HG03159 (cell line): ENCODE measurements at regions not wholly inside any gene's neighbourhood (a gene's known extent, or its start where the extent isn't known, plus 50 kb on each side); places are given as distances from the start of the nearest gene placed in this dataset.
"Not testable (repeated sequence)": the region's sequence is repeated elsewhere in the genome, so short reads cannot be mapped to it uniquely, and the experiment has no call there.

Source experiments
- ATAC-seq: cut with Tn5 transposase; IDR thresholded peaks from one replicate; pipeline ENCODE4 v1.9.1; 2021; ENCODE audit warnings: mild to moderate bottlenecking, moderate library complexity; ENCODE audit not compliant: unreplicated experiment

DNA sequence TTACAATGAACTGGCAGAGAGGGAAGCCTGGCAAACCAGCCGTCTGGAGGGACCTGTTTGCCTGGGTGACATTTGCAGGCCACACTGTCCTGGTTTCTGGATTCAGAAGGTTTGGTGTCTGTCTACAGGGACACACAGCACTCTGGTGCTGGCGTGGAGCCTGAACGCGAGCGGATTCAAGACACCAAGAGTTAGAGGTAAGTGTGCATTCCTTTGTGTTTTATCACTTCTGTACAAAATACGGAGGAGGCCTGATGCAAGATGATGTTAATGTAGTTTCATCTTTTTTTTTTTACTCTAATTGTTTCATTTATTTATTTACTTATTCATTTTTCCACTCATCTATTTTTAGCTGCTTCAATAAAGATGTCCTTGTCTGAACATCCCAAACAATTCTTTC, 485.3 kb upstream of the ADARB2 start:
- no peak for ATAC-seq

DNA sequence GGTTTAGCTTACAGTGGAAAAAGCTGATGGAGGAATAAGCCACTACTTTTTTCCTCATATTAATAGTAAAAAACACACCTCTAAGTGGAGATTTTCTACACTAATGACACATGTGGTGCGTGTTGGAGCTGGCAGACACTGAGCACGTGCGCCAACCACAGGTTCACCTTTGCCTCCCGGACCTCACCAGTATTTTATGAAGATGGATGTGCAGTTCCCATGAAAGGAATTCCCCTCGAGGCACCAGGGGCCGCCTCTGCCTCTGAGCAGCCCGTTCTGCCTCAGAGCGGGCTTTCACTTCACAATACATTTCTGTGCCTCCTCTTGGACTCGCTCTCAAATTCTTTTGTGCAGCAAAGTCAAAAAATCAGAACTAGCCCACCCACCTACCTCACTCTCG, 477.5 kb upstream of the ADARB2 start:
- no peak for ATAC-seq

- no peak for ATAC-seq
Observed at GRCh38 chr10:2214092-2214491, 476.8 kb upstream of the ADARB2 start.

DNA sequence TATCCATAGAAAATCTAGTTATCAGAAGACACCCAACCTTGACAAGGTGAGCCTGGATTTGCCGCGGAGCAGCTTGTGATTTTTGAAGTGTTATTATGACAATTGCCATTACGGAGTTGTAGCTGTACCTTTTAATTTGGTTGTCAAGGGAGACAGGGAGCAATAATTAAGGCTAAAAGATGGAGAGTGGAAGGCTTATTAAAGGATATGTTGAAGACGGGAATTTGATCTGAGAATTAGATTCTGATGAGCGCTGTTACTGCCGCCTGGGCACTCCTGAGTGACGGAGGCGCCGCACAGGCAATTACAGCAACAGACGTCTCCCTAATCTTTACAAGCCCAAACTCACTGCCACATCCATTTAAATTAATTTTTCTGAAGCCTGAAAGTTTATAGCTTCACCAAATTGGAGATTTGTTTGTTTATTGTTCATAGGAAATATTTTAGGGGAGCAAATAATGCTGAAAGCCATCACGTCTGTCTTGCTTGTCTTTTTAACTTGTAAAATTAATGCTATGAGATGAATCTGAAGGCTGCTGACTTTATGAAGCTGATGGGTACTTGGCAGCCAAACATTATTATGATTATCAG, 475.0 kb upstream of the ADARB2 start:
- no peak for ATAC-seq

- ATAC-seq: no peak
Observed at GRCh38 chr10:2210088-2210487, 472.8 kb upstream of the ADARB2 start.

GRCh38 chr10:2208106-2208505, 470.8 kb upstream of the ADARB2 start:
- no peak for ATAC-seq

DNA sequence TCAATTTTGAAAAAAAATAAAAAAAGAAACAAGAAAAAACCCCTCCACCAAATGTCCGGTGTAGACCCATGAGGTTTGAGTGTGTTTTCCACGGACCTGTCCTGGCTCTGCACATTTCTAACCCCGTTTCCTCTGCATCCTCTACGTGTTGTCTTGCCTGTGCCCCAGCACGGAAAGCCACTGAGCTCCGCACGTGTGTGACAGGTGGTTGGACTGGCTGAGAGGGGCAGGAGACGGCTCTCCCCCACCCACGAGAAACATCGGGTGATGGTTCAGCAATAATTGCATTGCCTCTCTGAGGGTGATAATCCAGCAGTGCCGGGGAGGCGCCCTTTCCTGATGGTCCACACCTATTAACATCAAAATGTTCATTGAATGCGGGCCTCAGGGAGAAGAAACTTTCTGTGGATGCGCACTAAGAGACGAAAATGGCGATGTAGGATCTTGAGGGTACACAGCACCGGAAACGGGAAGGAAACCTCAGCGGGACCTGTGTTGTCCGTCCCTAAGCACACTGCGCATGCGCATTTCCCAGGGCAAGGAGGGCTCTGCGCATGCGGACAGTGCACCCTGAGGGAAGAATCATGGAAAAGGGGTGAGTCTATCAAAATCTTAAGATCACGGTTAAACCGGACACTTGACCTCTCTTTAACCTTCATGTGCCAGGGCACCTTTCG, 470.1 kb upstream of the ADARB2 start:
- no peak for ATAC-seq

DNA sequence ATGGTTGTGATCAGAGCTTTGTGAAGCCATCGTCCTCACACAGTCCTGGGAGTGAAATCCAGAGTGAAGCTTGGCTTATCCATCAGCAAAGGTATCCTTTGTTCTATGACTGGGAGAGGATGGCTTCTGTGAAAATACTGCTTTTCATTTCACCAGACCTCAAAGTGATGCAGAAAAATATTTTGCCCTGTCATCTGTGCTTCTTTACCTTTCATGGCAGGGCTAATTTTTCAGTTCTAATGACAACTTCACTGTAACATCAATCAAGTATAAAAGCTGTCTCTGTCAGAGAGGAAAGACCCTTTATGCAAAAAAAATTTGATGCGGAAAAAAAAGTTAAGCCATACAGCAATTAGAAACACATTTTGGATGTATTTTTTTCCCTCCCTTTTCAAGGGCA, 468.1 kb upstream of the ADARB2 start:
- ATAC-seq: no peak

DNA sequence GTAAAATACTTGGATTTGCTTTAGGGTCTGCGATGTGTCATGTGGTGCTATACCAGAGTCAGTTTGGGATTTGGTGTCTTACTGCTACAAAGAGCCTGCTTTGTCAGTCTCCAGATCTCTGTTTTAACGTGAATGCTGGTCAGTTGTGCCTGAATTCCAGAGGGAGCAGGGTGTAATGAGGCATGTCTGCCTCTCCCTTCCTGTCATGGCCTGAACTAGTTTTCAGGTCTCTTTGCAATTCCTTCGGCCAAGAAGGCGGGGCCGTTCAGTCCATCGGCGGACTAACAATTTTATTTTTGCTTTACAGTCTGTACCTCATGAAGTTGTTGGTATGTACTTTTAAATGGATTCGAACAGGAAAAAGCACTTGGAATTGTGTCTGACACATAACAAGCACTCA, 465.1 kb upstream of the ADARB2 start:
- ATAC-seq: no peak

- no peak for ATAC-seq
Observed at GRCh38 chr10:2201534-2202099, 464.3 kb upstream of the ADARB2 start.

- no peak for ATAC-seq
Observed at GRCh38 chr10:2197663-2198062, 460.3 kb upstream of the ADARB2 start.

DNA sequence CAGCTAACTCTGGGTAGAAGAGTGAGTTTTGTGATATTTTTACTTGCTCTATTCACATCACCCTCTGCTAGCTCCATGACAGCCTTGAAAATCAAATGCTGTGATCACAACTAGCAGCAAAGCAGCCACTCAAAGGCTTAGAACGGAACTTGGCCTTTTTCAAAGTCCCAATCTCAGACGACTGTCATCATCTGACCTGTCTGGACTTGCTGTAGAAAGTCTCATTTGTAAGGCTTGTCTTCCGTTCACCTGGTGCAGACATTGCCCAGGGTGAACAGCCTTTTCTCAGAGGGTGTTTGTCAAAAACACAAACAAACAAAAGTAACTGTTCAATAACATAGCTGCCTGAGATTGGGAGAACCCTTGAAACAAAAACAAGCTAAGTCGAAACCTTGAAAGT, 458.9 kb upstream of the ADARB2 start:
- no peak for ATAC-seq

DNA sequence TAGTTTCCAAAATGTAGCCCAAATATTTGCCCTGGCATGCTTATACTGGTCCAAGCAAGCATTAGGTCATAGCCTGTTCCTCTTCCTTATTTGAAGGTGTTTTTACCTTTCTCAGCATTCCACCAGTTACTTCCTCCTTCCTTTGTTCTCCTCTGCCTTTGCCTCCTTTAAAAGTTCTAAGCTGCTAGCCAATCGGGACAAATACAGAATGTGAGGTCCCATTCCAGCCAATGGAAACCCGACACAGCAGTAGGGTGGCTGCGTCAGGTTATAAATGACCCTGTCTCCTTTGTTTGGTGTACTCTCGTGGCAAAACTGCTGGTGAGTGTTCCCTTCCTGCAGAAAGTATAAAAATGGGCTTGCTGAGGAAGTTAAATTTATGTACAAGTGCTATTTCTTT, 452.0 kb upstream of the ADARB2 start:
- ATAC-seq: not testable (repeated sequence)

- no peak for ATAC-seq
Observed at GRCh38 chr10:2188371-2188770, 451.0 kb upstream of the ADARB2 start.

GRCh38 chr10:2173327-2173726, 436.0 kb upstream of the ADARB2 start:
- ATAC-seq: no peak

- ATAC-seq: no peak
Observed at GRCh38 chr10:2165771-2166460, 428.6 kb upstream of the ADARB2 start.

GRCh38 chr10:2150288-2150687, 413.0 kb upstream of the ADARB2 start:
- no peak for ATAC-seq

GRCh38 chr10:2145926-2146478, 408.7 kb upstream of the ADARB2 start:
- ATAC-seq: no peak

- ATAC-seq: no peak
Observed at GRCh38 chr10:2145491-2145890, 408.2 kb upstream of the ADARB2 start.

DNA sequence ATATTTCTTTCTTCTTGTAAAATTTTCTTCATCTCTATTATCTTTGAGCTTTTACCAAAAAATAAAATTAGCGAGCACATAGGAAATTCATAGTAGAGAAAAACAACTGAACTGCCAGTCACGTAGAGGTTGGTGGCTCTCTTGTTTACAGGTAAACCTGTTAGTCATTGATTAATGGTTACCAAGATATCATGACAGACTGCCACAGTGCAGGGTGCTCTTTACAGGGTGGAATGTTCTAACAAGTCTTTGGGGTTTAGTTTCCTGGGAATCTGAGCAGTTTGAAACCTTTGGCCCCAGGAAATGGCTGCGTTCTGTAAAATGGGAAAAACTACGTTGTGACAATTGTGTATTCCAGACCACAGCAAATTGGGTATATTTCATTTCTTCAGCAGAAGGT, 407.3 kb upstream of the ADARB2 start:
- ATAC-seq: no peak

DNA sequence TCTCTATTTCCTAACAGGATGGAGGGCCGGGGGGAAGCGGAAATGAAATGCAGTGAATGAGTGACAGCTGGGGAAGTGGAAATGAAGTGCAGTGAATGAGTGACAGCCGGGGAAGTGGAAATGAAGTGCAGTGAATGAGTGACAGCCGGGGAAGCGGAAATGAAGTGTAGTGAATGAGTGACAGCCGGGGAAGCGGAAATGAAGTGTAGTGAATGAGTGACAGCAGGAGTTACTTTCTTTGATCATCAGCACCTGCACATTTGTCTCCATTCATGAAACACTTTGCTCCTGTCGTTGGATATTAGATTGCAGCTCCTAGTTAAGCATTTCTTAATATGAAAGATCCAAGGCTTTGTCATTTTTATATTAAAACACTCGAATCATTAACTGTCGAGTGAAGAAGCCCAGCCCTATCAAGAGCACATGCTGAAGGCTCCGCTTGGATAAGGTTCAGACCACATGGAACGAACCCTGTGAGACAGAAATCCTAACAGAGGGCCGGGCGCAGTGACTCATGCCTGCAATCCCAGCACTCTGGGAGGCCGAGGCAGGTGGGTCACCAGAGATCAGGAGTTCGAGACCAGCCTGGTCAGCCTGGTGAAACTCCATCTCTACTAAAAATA, 406.0 kb upstream of the ADARB2 start:
- no peak for ATAC-seq
